ENCODE measurements at regions not wholly inside any gene's neighbourhood (a gene's known extent, or its start where the extent isn't known, plus 50 kb on each side); places are given as distances from the start of the nearest gene placed in this dataset.

- no peak for FAIRE-seq
Measured at GRCh38 chr16:79721270-79721669, 120.7 kb upstream of the MAF start.

- FAIRE-seq: no peak
Measured at GRCh38 chr16:79717333-79718137, 117.0 kb upstream of the MAF start.

GRCh38 chr16:79716645-79717332 is 116.3 kb upstream of the MAF start:
- FAIRE-seq: no peak

- no peak for FAIRE-seq
Measured at GRCh38 chr16:79715061-79715460, 114.5 kb upstream of the MAF start.

GRCh38 chr16:79714440-79714839 is 113.9 kb upstream of the MAF start:
- FAIRE-seq: no peak

- FAIRE-seq: no peak
Measured at GRCh38 chr16:79713609-79714309, 113.2 kb upstream of the MAF start.

GRCh38 chr16:79712276-79712675 is 111.7 kb upstream of the MAF start:
- FAIRE-seq: no peak

GRCh38 chr16:79707876-79708275 is 107.3 kb upstream of the MAF start:
- FAIRE-seq: no peak

- no peak for FAIRE-seq
Measured at GRCh38 chr16:79703066-79703465, 102.5 kb upstream of the MAF start.

GRCh38 chr16:79698341-79698753 is 97.8 kb upstream of the MAF start:
- no peak for FAIRE-seq

GRCh38 chr16:79697562-79698112 is 97.1 kb upstream of the MAF start:
- no peak for FAIRE-seq

- FAIRE-seq: no peak
Measured at GRCh38 chr16:79691007-79691406, 90.5 kb upstream of the MAF start.

GRCh38 chr16:79690159-79690558 is 89.6 kb upstream of the MAF start:
- FAIRE-seq: no peak

GRCh38 chr16:79687249-79688130 is 87.0 kb upstream of the MAF start:
- FAIRE-seq: no peak

- no peak for FAIRE-seq
Measured at GRCh38 chr16:79685871-79686270, 85.3 kb upstream of the MAF start.

GRCh38 chr16:79679334-79679733 is 78.8 kb upstream of the MAF start:
- peak; percentile 76 for FAIRE-seq

- no peak for FAIRE-seq
Measured at GRCh38 chr16:79677799-79678530, 77.4 kb upstream of the MAF start.

GRCh38 chr16:79673635-79674034 is 73.1 kb upstream of the MAF start:
- FAIRE-seq: no peak

- no peak for FAIRE-seq
Measured at GRCh38 chr16:79672524-79672923, 72.0 kb upstream of the MAF start.

GRCh38 chr16:79668502-79668901 is 68.0 kb upstream of the MAF start:
- no peak for FAIRE-seq

- FAIRE-seq: no peak
Measured at GRCh38 chr16:79665970-79666369, 65.4 kb upstream of the MAF start.

- no peak for FAIRE-seq
Measured at GRCh38 chr16:79664407-79664806, 63.9 kb upstream of the MAF start.
